SU-DHL-6 (cell line): ENCODE measurements at regions not wholly inside any gene's neighbourhood (a gene's known extent, or its start where the extent isn't known, plus 50 kb on each side); places are given as distances from the start of the nearest gene placed in this dataset.

Experiments used
- H2AFZ ChIP-seq: fragments of 200-600 bp; sonication (generic); 2 replicates; pipeline ENCODE4 v1.6.1; 2014; ENCODE audit warnings: low read depth, mild to moderate bottlenecking, moderate library complexity, mixed read lengths, antibody characterized with exemption, low read length; ENCODE audit not compliant: severe bottlenecking
- H3F3A ChIP-seq: fragments of 200-600 bp; shearing (Covaris generic); 2 replicates; pipeline ENCODE4 v1.6.0; 2016; ENCODE audit warnings: antibody characterized with exemption, mild to moderate bottlenecking; ENCODE audit not compliant: insufficient read depth
- H3K27ac ChIP-seq: fragments of 200-600 bp; sonication (generic); 2 replicates; pipeline ENCODE4 v1.5.1; 2016; ENCODE audit warnings: low read depth, mild to moderate bottlenecking, low read length, moderate library complexity, mixed read lengths
- H3K27me3 ChIP-seq: fragments of 200-600 bp; sonication (generic), shearing (Covaris generic); 2 replicates; pipeline ENCODE4 v1.6.0; 2014; ENCODE audit warnings: mild to moderate bottlenecking, low read length
- H3K36me3 ChIP-seq: fragments of 200-600 bp; sonication (generic); 2 replicates; pipeline ENCODE4 v1.6.1; 2014; ENCODE audit warnings: mild to moderate bottlenecking, low read length, mixed read lengths
- H3K4me2 ChIP-seq: fragments of 300-600, 200-600 bp; shearing (Covaris generic), sonication (generic); 2 replicates; pipeline ENCODE4 v1.6.0; 2014; ENCODE audit warnings: low read length, low read depth, mild to moderate bottlenecking; ENCODE audit not compliant: poor library complexity, severe bottlenecking
- H3K4me3 ChIP-seq: fragments of 200-600 bp; sonication (generic); 2 replicates; pipeline ENCODE4 v1.5.1; 2014; ENCODE audit warnings: antibody characterized with exemption, low read length, mild to moderate bottlenecking, mixed read lengths; ENCODE audit not compliant: insufficient read depth, poor library complexity, severe bottlenecking
- H3K79me2 ChIP-seq: fragments of 200-600 bp; sonication (generic); 2 replicates; pipeline ENCODE4 v1.6.1; 2014; ENCODE audit warnings: mild to moderate bottlenecking, low read length, moderate library complexity; ENCODE audit not compliant: insufficient read depth
- H3K9ac ChIP-seq: fragments of 200-600 bp; sonication (generic); 2 replicates; pipeline ENCODE4 v1.7.0; 2014; ENCODE audit warnings: mild to moderate bottlenecking, low read length
- H3K9me2 ChIP-seq: fragments of 200-600 bp; sonication (generic); replicated peaks from 2 replicates; pipeline ENCODE4 v1.6.1; 2014; ENCODE audit warnings: low read length; ENCODE audit not compliant: insufficient read depth
- H3K9me3 ChIP-seq: fragments of 200-600 bp; sonication (generic); 2 replicates; pipeline ENCODE4 v1.6.1; 2014; ENCODE audit warnings: low read length, mixed read lengths; ENCODE audit not compliant: insufficient read depth
- H4K20me1 ChIP-seq: fragments of 200-600 bp; sonication (generic); 2 replicates; pipeline ENCODE4 v1.6.1; 2014; ENCODE audit warnings: low read depth, mild to moderate bottlenecking, antibody characterized with exemption, low read length, moderate library complexity, mixed read lengths
- CTCF ChIP-seq: fragments of 200-600 bp; sonication (generic); IDR thresholded peaks from one replicate; pipeline ENCODE4 v1.5.1; 2017; ENCODE audit warnings: antibody characterized with exemption, mild to moderate bottlenecking, low read length, moderate library complexity; ENCODE audit not compliant: insufficient read depth, poor library complexity, severe bottlenecking
- EZH2phosphoT487 ChIP-seq: fragments of 200-600 bp; sonication (generic), shearing (Covaris generic); conservative IDR thresholded peaks from 2 replicates; pipeline ENCODE4 v1.6.1; 2018; ENCODE audit warnings: mild to moderate bottlenecking, antibody characterized with exemption, low read length, moderate library complexity, mixed read lengths

GRCh38 chr13:34826432-34826831 is 115.6 kb upstream of the NBEA start:
- Histone ChIP-seq H3K4me3 (no peak overlapping the region), H3K4me2 (no peak overlapping the region), H3K27me3 (no peaks in the 10 kb centered on the region), H3K27ac (no peak overlapping the region), H3K36me3 (no peaks in the 10 kb centered on the region), H3K9me2 (no peaks in the 10 kb centered on the region), H3F3A (no peaks in the 10 kb centered on the region), H4K20me1 (no peaks in the 10 kb centered on the region), H3K79me2 (no peaks in the 10 kb centered on the region), H3K9me3 (no peaks in the 10 kb centered on the region), H2AFZ (no peak overlapping the region), H3K9ac (no peak overlapping the region)
- TF ChIP-seq CTCF (no peak), EZH2phosphoT487 (no peak)

- TF ChIP-seq EZH2phosphoT487 = no peak
- no peak for TF ChIP-seq CTCF
- H3F3A ChIP-seq = no peaks in the 10 kb centered on the region
- H3K4me3 ChIP-seq = no peak overlapping the region
- no peaks in the 10 kb centered on the region for H3K36me3 ChIP-seq
- H3K27me3 ChIP-seq = no peaks in the 10 kb centered on the region
- H2AFZ ChIP-seq = no peak overlapping the region
- H4K20me1 ChIP-seq = no peaks in the 10 kb centered on the region
- H3K4me2 ChIP-seq = no peak overlapping the region
- no peak overlapping the region for H3K27ac ChIP-seq
- H3K9ac ChIP-seq = no peak overlapping the region
- no peaks in the 10 kb centered on the region for H3K9me2 ChIP-seq
- no peaks in the 10 kb centered on the region for H3K9me3 ChIP-seq
- H3K79me2 ChIP-seq = no peaks in the 10 kb centered on the region
These were observed 108.4 kb upstream of the NBEA start for GRCh38 chr13:34833562-34834182.

GRCh38 chr13:34842466-34842865 is 99.6 kb upstream of the NBEA start:
- Histone ChIP-seq H3K4me3 (no peak overlapping the region), H3K4me2 (no peak overlapping the region), H4K20me1 (no peaks in the 10 kb centered on the region), H3K9ac (no peak overlapping the region), H3K27ac (no peak overlapping the region), H3K27me3 (no peaks in the 10 kb centered on the region), H3K36me3 (no peaks in the 10 kb centered on the region), H3K9me2 (no peaks in the 10 kb centered on the region), H3K9me3 (no peaks in the 10 kb centered on the region), H2AFZ (no peak overlapping the region), H3K79me2 (no peaks in the 10 kb centered on the region), H3F3A (no peaks in the 10 kb centered on the region)
- TF ChIP-seq CTCF = no peak
- no peak for TF ChIP-seq EZH2phosphoT487
